Hepatic stellate cell (primary cell): ENCODE measurements at regions not wholly inside any gene's neighbourhood (a gene's known extent, or its start where the extent isn't known, plus 50 kb on each side); places are given as distances from the start of the nearest gene placed in this dataset.
A peak's percentile ranks its signal among the peaks of the same experiment; 100 is the strongest.
"Not testable (repeated sequence)": the region's sequence is repeated elsewhere in the genome, so short reads cannot be mapped to it uniquely, and the experiment has no call there.

Experiments used
- DNase-seq: peaks from one replicate; pipeline ENCODE4 v3.0.0; 2011; ENCODE audit warnings: low spot score

- no peak for DNase-seq
Observed at GRCh38 chr2:160550048-160550447, 56.4 kb upstream of the RBMS1 start.

GRCh38 chr2:160551259-160551658 is 57.7 kb upstream of the RBMS1 start:
- DNase-seq: no peak

- no peak for DNase-seq
Observed at GRCh38 chr2:160555420-160556071, 61.9 kb upstream of the RBMS1 start.

GRCh38 chr2:160557903-160558302 is 64.3 kb upstream of the RBMS1 start:
- DNase-seq: no peak

- DNase-seq: no peak
Observed at GRCh38 chr2:160558531-160558930, 64.9 kb upstream of the RBMS1 start.

GRCh38 chr2:160561551-160562295 is 68.1 kb upstream of the RBMS1 start:
- no peak for DNase-seq

- no peak for DNase-seq
Observed at GRCh38 chr2:160562730-160563129, 69.1 kb upstream of the RBMS1 start.

- no peak for DNase-seq
Observed at GRCh38 chr2:160564591-160564990, 71.0 kb upstream of the RBMS1 start.

- DNase-seq: no peak
Observed at GRCh38 chr2:160565099-160565845, 71.7 kb upstream of the RBMS1 start.

- no peak for DNase-seq
Observed at GRCh38 chr2:160566717-160567116, 73.1 kb upstream of the RBMS1 start.

- DNase-seq: no peak
Observed at GRCh38 chr2:160568856-160569255, 75.2 kb upstream of the RBMS1 start.

- DNase-seq: no peak
Observed at GRCh38 chr2:160570376-160570775, 76.8 kb upstream of the RBMS1 start.

GRCh38 chr2:160574468-160575140 is 81.0 kb upstream of the RBMS1 start:
- peak; percentile 30 for DNase-seq

GRCh38 chr2:160575368-160575767 is 81.8 kb upstream of the RBMS1 start:
- no peak for DNase-seq

- no peak for DNase-seq
Observed at GRCh38 chr2:160576054-160576499, 82.5 kb upstream of the RBMS1 start.

- DNase-seq: not testable (repeated sequence)
Observed at GRCh38 chr2:160577081-160577480, 83.5 kb upstream of the RBMS1 start.

- no peak for DNase-seq
Observed at GRCh38 chr2:160581035-160581434, 87.4 kb upstream of the RBMS1 start.

- DNase-seq: no peak
Observed at GRCh38 chr2:160581448-160581847, 87.8 kb upstream of the RBMS1 start.

GRCh38 chr2:160582081-160582480 is 88.5 kb upstream of the RBMS1 start:
- no peak for DNase-seq

- DNase-seq: peak; percentile 32
Observed at GRCh38 chr2:160582490-160583145, 89.0 kb upstream of the RBMS1 start.

- no peak for DNase-seq
Observed at GRCh38 chr2:160583146-160583535, 89.5 kb upstream of the RBMS1 start.
